Activated T-cell treated with anti-CD3 and anti-CD28 coated beads, Interleukin-2, amount 50 U/mL, for 24 hours (primary cell): ENCODE measurements at regions not wholly inside any gene's neighbourhood (a gene's known extent, or its start where the extent isn't known, plus 50 kb on each side); places are given as distances from the start of the nearest gene placed in this dataset.

Source experiments
- DNase-seq: peaks from one replicate; pipeline ENCODE4 v3.0.0-alpha.2; 2020
- H3K27ac Mint-ChIP-seq: 2 replicates; pipeline ENCODE4 v1.8.0; 2020; ENCODE audit warnings: mild to moderate bottlenecking, mixed read lengths
- H3K27me3 Mint-ChIP-seq: 2 replicates; pipeline ENCODE4 v1.8.0; 2020; ENCODE audit warnings: mixed read lengths
- H3K36me3 Mint-ChIP-seq: 2 replicates; pipeline ENCODE4 v1.8.0; 2020; ENCODE audit warnings: low read depth, mixed read lengths
- H3K4me1 Mint-ChIP-seq: 2 replicates; pipeline ENCODE4 v1.8.0; 2020; ENCODE audit warnings: low read depth, mixed read lengths
- H3K4me3 Mint-ChIP-seq: 2 replicates; pipeline ENCODE4 v1.8.0; 2020; ENCODE audit warnings: mild to moderate bottlenecking, moderate library complexity, mixed read lengths
- H3K9me3 Mint-ChIP-seq: 2 replicates; pipeline ENCODE4 v1.8.0; 2020; ENCODE audit warnings: mixed read lengths

DNA sequence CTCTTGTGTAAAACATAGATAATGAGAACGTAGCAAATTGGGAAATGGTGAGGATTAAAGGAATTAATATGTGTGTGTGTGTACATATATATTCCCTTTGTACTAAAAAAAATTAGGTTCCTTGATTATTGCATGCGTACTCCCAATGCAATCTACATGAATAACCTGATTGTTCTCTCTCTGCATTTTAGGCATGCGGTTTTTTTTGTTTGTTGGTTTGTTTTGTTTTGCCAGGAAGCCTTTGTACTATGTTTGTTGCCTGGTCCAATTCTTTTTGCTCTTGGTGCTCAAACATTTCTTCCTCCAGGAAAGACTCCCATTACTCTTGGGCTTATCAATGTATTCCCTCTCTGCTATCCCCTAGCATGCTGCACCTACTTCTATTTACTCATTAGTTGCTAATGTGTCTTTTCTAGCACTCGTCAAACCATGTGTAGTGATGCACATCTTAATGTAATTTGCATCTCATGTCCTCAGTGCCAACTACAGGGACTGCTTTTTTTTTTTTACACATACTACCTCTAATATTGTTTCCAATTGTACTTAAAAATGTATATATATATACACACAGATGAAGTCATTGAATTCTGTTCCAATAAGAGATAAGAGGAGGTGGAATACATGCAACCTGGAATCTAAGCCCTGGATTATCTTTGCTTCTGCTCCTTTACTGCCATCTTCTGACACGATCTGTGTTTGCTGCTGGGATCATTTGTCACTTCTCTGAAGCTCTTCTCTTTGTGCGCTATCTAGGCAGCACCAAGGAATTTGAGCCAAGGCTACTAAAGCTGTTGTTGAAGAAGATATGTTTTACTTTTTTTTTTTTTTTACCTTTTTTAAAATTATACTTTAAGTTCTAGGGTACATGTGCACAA is 197.2 kb upstream of the ANO3 start:
- Mint-ChIP-seq H3K4me3 (no peak overlapping the region), H3K36me3 (no peaks in the 10 kb centered on the region), H3K27ac (no peak overlapping the region), H3K4me1 (no peaks in the 10 kb centered on the region), H3K9me3 (peaks cover 2% of the 10 kb centered on the region), H3K27me3 (no peaks in the 10 kb centered on the region)
- no peak for DNase-seq

DNA sequence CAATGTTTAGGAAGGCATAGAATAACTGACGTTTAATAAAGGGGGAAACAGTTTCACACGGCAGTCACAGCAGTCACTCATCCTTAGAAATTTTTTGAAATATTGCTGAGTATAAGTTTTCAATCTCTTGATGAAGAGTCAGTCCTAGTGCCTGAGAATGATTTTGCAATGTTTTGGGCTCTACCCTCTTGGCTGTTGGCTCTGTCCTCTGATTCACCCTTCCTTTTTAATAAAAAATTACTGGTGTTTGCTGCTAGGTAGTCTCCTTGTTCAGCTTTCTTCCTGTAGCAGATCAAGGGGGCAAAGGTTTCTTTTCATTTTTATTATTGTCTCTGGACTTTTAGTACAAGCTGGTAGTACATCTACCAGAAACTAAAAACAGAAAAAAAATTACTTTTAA is 194.3 kb upstream of the ANO3 start:
- DNase-seq, result no peak
- Mint-ChIP-seq H3K27ac (no peak overlapping the region), H3K4me1 (no peaks in the 10 kb centered on the region), H3K4me3 (no peak overlapping the region), H3K36me3 (no peaks in the 10 kb centered on the region), H3K9me3 (peaks cover 2% of the 10 kb centered on the region), H3K27me3 (no peaks in the 10 kb centered on the region)

DNA sequence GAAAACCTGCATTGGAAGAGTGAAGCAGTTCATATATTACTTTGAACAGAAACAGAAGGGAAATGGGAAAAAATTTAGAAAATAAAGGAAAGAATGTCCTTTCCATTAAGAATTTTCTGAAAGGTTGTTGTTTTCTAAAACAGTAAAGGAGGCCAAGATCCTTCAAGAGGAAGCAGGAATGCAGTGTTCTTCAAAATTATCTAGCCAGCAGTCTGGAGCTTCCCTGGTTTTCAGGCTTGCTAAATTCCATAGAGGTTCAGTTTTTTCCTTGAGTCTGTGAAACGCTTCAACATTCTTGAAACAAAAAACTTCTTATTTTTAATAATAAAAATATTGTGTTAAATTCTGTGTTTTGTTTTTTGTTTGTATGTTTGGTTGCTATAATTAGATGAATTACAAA is 189.0 kb upstream of the ANO3 start:
- Mint-ChIP-seq H3K9me3 (no peaks in the 10 kb centered on the region), H3K27me3 (no peaks in the 10 kb centered on the region), H3K27ac (no peak overlapping the region), H3K4me3 (no peak overlapping the region), H3K4me1 (no peaks in the 10 kb centered on the region), H3K36me3 (no peaks in the 10 kb centered on the region)
- DNase-seq, result no peak

DNA sequence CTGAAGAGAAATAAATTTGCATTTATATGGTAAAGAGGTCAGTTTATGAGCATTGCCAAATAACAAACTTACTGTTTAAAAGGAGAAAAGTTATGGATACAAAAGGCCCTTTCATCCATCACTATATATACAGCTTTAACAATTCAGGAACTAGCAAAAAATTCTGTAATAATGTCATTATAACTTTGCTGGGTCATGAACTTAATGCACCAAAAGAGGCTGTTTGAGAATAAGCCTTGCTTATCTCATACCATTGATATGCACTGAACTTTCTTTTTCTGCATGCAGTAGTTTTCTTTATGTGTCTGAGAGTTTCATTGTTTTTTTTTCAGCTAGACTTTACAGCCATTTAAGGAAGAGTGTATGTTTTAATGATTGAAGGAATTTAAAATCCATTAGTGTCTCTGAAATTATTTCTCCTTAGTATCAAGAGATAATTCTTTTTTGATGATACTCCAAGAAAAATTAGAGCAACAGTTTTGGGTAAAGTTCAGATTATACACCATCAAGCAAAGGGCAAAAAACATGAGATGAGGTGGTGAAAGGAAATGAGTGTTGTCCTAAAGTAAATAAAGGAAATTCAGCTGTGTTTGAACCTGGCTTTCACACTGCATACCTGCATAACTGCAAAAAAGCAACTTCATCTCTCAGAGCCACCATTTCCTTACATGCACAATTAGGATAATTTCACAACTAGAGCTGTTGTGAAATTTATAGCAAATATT is 188.2 kb upstream of the ANO3 start:
- no peak overlapping the region for H3K27ac Mint-ChIP-seq
- H3K9me3 Mint-ChIP-seq, result peaks cover under 1% of the 10 kb centered on the region
- no peak overlapping the region for H3K4me3 Mint-ChIP-seq
- H3K4me1 Mint-ChIP-seq, result no peaks in the 10 kb centered on the region
- no peaks in the 10 kb centered on the region for H3K36me3 Mint-ChIP-seq
- no peak for DNase-seq
- H3K27me3 Mint-ChIP-seq, result no peaks in the 10 kb centered on the region

DNA sequence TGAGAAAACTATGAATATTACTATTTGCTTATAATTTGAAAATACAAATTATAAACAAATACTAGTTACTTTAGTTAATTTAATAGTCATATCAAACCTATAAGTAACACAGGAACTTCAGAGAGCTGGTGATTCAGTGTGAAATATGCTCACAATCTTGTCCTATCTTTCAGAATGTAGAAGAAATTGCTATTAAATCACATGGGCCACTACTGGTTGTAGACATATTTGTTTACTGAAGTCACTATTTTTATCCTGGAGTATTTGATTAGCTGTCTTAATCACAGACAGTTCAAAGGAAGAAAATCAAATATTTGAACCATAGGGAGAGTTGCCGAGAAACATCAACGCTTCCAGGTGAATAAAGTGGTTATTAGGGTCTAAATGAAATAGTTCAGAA is 187.6 kb upstream of the ANO3 start:
- Mint-ChIP-seq H3K27me3 (no peaks in the 10 kb centered on the region), H3K27ac (no peak overlapping the region), H3K4me1 (no peaks in the 10 kb centered on the region), H3K4me3 (no peak overlapping the region), H3K9me3 (peaks cover 2% of the 10 kb centered on the region), H3K36me3 (no peaks in the 10 kb centered on the region)
- no peak for DNase-seq

DNA sequence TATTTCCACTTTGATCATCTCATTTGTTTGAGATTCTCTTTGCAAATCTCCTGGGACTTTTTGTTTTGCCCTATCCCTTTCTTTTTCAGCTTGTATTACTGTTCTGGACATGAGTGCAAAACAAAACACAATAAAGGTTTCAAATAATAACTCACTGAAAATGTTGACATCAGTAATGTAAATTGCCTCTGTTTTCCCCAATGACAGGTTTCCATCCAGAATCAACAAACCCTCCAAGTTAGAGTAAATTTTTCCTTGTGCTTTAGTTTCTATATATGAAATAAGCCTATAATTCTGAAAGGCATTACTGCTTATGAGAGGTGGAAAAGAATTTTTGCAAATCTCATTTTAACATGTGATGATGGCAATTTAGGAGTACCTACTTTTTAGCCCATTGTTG is 187.0 kb upstream of the ANO3 start:
- DNase-seq, result no peak
- Mint-ChIP-seq H3K27me3 (no peaks in the 10 kb centered on the region), H3K9me3 (peaks cover 2% of the 10 kb centered on the region), H3K36me3 (no peaks in the 10 kb centered on the region), H3K27ac (no peak overlapping the region), H3K4me1 (no peaks in the 10 kb centered on the region), H3K4me3 (no peak overlapping the region)

DNA sequence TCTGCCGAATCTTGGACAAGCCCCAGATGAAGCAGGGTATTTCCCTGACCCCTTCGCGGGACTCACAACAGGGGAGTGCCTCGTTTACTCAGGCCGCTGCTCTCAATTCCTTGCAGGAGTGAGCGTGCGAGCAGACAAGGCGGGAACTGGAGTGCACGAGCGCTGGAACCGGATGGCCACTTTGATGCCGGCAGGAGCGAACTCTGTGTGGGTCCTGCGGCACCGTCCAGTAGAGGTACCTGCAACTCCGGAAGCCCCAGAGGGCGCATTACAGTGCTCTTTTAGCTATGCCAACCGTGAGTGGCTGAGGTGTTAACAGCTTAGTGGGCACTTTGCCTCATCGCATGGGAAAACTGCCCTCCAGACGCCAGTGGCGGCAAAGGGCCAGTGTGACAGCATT is 182.3 kb upstream of the ANO3 start:
- H3K27me3 Mint-ChIP-seq, result no peaks in the 10 kb centered on the region
- no peaks in the 10 kb centered on the region for H3K4me1 Mint-ChIP-seq
- H3K9me3 Mint-ChIP-seq, result peaks cover 8% of the 10 kb centered on the region
- DNase-seq, result no peak
- H3K27ac Mint-ChIP-seq, result no peak overlapping the region
- no peaks in the 10 kb centered on the region for H3K36me3 Mint-ChIP-seq
- H3K4me3 Mint-ChIP-seq, result no peak overlapping the region

DNA sequence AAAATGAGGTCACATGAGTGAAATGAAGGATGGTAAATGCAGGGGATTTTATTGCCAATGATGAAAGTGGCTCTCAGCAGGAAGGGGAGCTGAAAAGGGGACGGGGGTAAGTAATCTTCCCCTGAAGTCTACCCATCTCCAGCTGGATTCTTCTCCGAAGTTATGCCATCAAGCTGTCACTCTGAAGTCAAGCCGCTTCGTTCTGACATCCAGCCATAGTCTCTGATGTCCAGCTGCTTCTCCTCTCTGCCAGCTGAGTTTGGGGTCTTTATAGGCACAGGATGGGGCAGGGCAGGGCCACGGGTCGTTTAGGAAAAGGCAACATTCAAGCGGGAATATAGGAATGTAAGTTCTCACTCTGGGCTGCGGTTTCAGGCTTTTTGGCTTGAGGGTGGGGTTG is 181.9 kb upstream of the ANO3 start:
- DNase-seq, result no peak
- Mint-ChIP-seq H3K27me3 (no peaks in the 10 kb centered on the region), H3K9me3 (peaks cover 8% of the 10 kb centered on the region), H3K4me3 (no peak overlapping the region), H3K36me3 (no peaks in the 10 kb centered on the region), H3K4me1 (no peaks in the 10 kb centered on the region), H3K27ac (no peak overlapping the region)

DNA sequence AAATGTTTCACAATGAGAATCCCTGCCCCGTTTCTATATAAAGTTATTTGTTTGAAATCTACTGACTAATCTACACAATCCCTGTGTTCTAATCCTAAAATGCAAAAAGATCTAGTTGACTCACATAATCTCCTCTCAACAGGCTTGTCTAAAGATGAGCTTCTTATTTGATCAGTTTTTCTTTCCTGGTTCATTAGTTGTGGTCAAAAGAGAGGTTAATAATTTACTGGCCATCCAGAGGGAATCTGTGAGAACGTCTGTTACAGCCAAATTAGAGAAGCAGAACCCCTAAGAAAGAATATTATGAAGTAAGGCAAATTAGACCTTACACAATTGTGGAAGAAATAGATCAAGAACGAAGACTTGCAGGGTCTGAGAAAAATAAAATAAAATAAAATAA is 173.7 kb upstream of the ANO3 start:
- H3K27me3 Mint-ChIP-seq, result no peaks in the 10 kb centered on the region
- no peak for DNase-seq
- H3K4me3 Mint-ChIP-seq, result no peak overlapping the region
- H3K27ac Mint-ChIP-seq, result no peak overlapping the region
- no peaks in the 10 kb centered on the region for H3K4me1 Mint-ChIP-seq
- H3K36me3 Mint-ChIP-seq, result no peaks in the 10 kb centered on the region
- H3K9me3 Mint-ChIP-seq, result peaks cover 3% of the 10 kb centered on the region

DNA sequence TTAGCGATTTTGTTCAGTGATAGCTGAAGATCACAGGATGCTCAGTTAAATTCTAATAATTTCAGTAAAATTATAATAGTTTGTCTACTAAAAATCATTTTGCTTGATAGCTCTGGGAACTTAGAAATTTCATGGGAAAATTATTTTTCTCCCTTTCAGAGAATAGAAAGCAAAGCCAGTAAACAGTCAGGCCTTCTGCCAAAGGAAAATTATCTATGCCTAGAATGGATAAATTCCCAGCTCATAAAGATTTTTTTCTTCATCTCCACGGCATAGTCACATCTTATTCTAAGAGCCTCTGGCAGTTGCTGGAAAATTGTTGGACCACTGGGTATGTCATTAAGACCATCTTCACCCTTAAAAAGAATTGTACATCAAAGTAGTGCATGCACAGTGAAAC is 169.6 kb upstream of the ANO3 start:
- DNase-seq, result no peak
- no peaks in the 10 kb centered on the region for H3K36me3 Mint-ChIP-seq
- H3K27ac Mint-ChIP-seq, result no peak overlapping the region
- H3K4me1 Mint-ChIP-seq, result no peaks in the 10 kb centered on the region
- H3K27me3 Mint-ChIP-seq, result no peaks in the 10 kb centered on the region
- no peak overlapping the region for H3K4me3 Mint-ChIP-seq
- H3K9me3 Mint-ChIP-seq, result peaks cover 6% of the 10 kb centered on the region

DNA sequence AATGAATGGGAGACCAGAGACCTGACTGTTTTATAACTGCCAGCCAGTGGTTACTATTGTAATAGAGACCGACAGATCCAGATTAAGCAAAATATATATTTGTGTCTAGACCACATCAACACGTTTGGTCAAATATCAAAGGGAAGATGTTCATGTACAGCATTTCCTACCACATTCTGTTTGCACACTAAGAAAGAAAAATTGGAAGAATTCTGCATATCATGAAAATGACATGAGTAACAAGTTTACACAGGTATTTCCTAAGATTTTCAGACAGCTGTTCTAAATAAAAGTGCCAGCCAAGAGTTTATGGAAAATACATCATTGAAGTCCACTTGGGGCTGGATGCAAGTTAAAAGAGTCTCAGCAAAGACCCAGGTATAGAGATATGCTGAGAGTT is 145.5 kb upstream of the ANO3 start:
- Mint-ChIP-seq H3K36me3 (no peaks in the 10 kb centered on the region), H3K4me1 (no peaks in the 10 kb centered on the region), H3K4me3 (no peak overlapping the region), H3K27ac (no peak overlapping the region), H3K9me3 (peaks cover 8% of the 10 kb centered on the region), H3K27me3 (no peaks in the 10 kb centered on the region)
- no peak for DNase-seq

DNA sequence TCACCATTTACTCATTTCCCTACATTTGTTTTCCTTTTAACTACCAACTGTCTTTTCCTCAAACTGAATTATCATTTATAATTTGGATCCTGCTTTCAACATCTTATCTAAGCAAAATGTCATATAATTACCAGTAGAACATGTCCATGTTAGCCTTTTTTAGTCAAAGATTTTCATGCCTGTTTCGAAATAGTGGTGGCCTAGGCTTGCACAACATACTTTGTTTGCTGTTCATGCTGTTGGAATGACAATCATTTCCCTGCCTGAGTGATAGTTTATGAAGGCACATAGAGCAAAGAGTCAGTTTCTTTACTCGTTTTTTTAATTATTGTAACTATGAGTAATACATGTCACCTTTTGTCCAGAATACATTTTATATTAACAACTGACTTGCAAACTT is 144.3 kb upstream of the ANO3 start:
- Mint-ChIP-seq H3K4me1 (no peaks in the 10 kb centered on the region), H3K27ac (no peak overlapping the region), H3K27me3 (no peaks in the 10 kb centered on the region), H3K4me3 (no peak overlapping the region), H3K9me3 (peaks cover 13% of the 10 kb centered on the region), H3K36me3 (no peaks in the 10 kb centered on the region)
- DNase-seq, result no peak

DNA sequence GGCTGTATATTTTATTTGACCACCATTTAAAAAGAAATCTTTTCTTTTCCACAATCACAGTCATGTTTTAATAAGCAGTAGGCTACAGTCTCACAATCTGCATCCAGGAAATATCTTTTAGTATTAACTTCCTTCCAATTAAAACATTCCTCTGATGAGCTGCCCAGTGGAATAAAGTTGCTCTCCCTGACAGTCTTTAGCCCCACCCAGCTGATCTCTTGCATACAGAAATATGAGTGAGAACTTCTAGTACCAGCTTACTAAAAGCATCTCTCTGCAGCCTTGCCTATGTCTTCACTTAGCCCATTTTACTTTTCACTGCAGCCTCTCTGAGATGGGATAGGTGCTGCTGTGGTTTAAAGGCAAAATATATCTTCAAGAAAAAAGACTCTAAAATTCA is 143.4 kb upstream of the ANO3 start:
- Mint-ChIP-seq H3K36me3 (no peaks in the 10 kb centered on the region), H3K9me3 (peaks cover 13% of the 10 kb centered on the region), H3K4me1 (no peaks in the 10 kb centered on the region), H3K27ac (no peak overlapping the region), H3K4me3 (no peak overlapping the region), H3K27me3 (no peaks in the 10 kb centered on the region)
- no peak for DNase-seq

DNA sequence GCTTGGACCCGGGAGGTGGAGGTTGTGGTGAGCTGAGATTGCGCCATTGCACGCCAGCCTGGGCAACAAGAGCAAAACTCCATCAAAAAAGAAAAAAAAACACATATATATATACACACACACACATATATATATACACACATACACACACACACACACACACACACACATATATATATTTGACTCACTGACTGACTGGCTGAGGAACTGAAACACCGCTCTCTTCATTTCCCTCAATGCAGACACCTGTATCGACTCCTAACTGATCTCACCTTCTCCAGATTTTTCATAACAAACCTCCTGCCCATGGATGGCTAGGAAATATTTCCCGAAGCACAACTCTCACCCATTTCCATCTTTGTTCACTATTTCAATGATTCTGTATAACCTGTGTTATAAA is 140.7 kb upstream of the ANO3 start:
- no peaks in the 10 kb centered on the region for H3K4me1 Mint-ChIP-seq
- no peaks in the 10 kb centered on the region for H3K27me3 Mint-ChIP-seq
- no peak overlapping the region for H3K4me3 Mint-ChIP-seq
- H3K9me3 Mint-ChIP-seq, result peaks cover 15% of the 10 kb centered on the region
- no peaks in the 10 kb centered on the region for H3K36me3 Mint-ChIP-seq
- no peak overlapping the region for H3K27ac Mint-ChIP-seq
- DNase-seq, result no peak

DNA sequence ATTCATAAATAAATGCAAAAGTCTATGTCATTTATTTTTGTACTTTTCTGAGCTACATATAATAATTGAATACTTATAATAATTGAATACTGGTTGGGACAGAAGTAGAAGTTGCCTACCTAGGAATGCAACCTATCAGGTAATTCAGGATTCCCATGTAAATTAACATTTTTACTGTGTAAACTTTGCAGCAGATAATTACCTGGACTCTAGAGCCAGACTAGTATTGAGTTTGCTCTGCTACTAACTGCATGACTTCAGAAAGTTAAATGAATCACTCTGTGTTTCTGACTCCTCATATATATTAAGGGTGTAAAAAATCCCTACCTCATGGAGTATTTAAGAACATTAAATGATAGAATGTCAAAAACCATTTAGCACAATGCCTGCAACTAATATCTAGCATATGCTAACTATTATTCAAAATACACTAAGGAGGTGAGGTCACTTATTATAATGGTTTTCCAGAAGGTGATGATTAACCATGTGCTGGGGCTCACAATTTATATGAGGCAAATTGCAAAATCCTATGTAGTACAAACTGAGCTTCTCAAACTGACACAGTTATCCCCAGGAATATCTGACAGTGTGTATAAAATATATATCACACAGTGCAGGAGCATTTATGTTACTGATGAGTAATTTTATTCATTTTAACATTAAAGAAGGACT is 138.1 kb upstream of the ANO3 start:
- no peaks in the 10 kb centered on the region for H3K36me3 Mint-ChIP-seq
- H3K27ac Mint-ChIP-seq, result no peak overlapping the region
- H3K27me3 Mint-ChIP-seq, result no peaks in the 10 kb centered on the region
- peaks cover 16% of the 10 kb centered on the region for H3K9me3 Mint-ChIP-seq
- H3K4me3 Mint-ChIP-seq, result no peak overlapping the region
- H3K4me1 Mint-ChIP-seq, result no peaks in the 10 kb centered on the region
- DNase-seq, result no peak
